GM18508 (cell line): ENCODE measurements at regions not wholly inside any gene's neighbourhood (a gene's known extent, or its start where the extent isn't known, plus 50 kb on each side); places are given as distances from the start of the nearest gene placed in this dataset.
"Not testable (repeated sequence)": the region's sequence is repeated elsewhere in the genome, so short reads cannot be mapped to it uniquely, and the experiment has no call there.

Experiments
- ATAC-seq: cut with Tn5 transposase; IDR thresholded peaks from one replicate; pipeline ENCODE4 v1.9.1; 2021; ENCODE audit warnings: moderate number of reproducible peaks; ENCODE audit not compliant: insufficient read depth, unreplicated experiment

DNA sequence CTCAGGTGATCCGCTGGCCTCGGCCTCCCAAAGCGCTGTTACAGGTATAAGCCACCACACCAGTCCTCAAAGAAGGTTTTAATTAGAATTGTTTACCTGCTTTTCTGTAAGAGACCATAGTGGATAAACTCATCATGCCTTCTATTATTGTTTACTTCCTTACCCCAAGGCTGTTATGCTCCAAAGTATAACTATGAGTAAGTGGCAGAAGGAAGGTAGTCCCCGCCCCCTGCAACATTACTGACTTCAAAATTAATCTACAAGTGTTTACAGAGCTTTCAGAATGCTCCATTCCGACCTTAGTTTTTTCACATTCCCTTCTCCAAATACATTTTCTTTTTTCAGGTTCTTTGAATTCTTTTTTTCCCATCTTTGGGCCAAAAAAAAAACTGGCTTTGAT lies 480.5 kb upstream of the NOX3 start:
- ATAC-seq = no peak

DNA sequence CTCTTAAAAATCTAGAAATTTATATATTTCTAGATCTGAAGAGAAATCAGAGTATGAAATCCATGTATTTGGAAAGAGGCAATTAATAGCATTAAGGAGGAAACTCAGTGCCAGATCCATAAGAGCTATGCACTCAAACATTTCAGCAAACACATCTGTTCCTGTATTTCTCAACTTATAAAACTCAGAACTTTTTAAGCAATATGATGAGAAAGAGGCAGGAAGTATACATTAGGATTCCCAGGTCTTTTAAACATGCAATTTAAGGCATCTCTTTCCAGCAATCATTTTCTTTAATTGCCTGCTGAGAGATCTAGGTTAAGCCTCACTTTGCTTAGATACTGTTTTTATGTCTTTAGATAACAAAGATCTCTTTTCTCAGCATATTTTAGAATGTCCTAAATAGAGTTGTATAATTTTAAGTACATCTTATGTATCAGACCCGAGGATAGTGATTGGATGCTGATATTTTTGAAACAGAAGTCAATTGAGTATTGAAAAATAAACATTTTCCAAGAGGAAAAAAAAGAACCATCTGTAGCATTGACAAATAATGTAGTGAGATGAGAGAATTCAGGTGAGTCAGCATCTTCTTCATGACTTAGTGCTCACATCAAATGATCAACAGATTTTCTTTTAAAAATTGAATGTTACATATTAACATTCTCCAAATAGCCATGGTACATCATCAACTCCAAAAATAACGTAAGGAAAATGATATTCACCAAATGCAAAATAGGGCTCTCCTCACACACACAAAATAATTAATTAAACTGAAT lies 461.4 kb upstream of the NOX3 start:
- ATAC-seq = no peak

DNA sequence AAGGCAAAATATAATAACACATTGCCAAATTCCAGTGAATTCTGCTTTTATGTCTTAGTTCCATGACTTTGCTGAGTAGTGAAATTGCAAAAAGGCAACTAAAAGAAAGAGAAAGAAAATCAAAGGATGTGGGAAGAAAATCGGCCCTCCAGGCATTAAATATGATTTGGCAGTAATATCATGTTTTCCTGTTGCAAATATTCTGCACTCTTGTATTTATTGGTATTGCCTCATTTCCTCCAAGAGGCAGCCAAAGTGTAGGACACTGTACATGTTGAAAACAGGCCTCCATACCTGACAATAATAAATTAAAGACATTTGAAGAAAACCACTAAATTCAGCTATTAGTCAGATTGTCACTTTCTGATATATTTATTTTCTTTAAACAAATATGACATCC lies 460.0 kb upstream of the NOX3 start:
- ATAC-seq = no peak

DNA sequence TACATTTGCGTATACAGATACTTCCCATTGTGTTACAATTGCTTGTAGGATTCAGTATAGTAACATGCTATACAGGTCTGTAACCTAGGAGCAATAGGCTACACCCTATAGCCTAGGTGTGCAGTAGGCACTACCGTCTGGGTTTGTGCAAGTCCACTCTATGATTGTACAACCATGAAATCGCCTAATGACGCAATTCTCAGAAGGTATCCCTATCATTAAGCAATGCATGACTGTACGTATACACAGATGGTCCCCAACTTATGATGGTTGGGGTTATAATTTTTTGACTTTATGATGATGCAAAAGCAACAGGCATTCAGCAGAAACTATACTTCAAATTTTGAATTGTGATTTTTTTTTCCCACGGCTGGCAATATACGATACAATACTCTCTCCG lies 458.2 kb upstream of the NOX3 start:
- no peak for ATAC-seq

DNA sequence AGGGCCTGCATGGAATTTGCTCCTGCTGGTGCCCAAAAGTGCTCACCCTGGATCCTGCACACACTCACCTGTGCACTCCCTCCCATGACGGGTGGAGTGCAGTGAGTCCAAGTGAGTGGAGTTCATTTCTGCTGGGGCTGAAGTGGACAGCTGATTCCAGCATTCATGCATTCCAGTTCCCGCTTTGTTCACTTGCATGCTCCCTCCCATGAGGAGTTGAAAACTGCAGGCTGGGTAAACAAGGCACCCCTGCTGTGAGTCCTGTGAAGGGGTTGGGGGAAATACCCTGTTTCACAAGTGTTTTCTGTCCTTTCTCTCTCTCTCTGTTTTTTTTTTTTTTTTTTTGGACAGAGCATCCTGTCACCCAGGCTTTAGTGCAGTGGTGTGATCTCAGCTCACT lies 454.1 kb upstream of the NOX3 start:
- ATAC-seq = no peak

DNA sequence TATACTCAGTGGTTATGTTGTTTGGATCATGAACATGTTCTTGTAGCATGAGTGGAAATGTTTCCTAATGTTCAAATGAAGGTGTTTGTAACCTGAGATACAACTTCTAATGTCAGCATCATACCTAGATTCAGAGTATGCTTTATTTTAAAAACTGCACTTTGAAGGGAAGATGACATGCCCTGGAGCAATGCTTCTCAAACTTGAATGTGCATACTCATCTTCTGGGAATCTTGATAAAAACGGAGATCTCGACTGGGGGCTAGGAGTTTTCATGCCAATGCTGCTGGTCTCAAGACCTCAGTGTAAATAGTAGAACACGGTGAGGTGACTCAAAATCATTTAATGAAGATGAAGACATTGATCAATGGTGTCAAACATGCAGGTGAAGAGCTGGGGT lies 440.0 kb upstream of the NOX3 start:
- no peak for ATAC-seq

DNA sequence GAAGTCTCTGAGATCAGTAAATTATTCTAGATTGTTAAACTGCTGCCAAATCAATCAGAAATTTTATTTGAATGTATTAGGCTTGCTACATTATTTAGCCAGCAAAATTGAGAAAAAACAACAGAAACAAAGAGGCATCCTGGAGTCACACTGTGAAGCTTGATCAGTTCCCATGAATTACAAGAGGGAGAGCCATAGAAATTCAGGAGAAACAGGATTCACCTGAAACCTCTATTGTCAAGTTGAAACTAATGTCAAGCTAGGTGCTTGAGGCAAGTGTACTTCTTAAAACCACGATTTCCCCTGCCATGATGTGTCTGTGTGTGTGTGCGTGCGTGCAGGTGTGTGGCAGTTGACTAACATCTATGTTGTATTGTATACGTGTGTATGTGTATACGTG lies 439.1 kb upstream of the NOX3 start:
- no peak for ATAC-seq

DNA sequence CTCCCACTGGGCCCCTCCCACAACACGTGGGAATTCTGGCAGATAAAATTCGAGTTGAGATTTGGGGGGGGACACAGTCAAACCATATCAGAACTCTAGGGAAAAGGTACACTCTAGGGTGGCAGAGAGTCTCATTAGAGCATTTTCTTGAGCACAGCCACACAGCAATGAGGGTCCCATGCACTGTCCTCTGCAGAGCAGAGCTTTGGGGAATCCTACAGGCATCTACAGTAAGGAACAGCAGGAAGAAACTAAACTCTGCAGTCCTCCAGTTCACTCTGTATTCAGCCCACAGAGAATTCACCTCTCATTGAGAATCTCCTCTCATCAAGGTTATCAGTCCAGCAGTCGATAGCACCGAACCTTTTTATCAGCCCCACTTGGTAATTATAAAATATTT lies 438.6 kb upstream of the NOX3 start:
- ATAC-seq = no peak

DNA sequence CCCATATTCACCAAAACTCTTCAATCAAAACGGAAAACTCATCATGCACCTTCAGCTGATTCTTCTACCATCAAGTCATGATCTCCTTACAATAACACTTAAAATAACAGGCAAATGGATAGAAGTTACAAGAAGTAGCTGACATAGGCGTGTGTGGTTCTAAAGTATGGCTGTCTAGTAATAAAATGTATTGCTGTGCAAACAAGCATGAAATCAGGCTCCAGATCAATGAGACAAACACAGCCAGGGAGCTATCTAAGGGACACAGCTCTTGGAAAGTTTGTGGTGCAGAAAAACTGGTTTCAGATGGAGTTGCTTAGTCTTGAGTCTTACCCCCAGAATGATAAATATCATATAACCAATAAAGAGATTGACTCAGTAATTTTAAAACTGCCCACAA lies 434.8 kb upstream of the NOX3 start:
- ATAC-seq = no peak

DNA sequence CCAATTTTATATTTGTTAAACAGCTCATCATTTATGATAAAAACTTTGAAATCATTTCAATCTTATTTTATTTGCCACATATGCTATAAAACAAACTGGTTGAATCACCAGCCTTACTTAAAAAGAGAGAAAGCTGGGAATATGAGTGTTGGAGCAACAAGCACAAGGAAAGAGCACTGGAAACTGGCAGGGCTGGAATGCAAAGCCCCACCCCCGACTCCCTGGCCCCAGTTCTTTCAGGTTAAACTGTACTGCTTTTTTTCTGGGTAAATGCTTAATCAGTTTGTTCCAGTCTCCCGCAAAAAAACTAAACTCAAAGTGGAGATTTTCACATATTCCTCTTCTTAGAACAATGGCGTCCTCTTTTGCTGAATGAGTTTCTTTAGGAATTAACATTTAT lies 433.8 kb upstream of the NOX3 start:
- no peak for ATAC-seq

DNA sequence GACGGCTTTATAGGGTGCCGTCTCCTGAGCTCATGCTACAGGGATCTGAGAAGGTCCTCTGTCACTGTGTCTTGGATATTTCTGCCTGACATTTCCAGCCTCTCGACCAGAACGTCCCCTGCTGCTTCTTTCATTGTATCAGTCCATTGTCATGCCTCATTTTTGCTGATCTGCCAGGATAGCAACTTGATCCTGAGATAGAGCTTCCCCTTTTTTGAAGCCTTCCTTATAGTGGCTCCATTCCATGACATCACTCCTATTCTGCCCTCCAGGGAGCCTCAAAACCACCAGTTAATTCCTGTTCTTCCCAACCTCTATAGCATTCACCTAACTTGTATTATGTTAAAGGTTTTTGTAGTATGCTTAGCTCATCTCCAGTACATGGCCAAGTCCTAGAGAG lies 431.8 kb upstream of the NOX3 start:
- no peak for ATAC-seq

DNA sequence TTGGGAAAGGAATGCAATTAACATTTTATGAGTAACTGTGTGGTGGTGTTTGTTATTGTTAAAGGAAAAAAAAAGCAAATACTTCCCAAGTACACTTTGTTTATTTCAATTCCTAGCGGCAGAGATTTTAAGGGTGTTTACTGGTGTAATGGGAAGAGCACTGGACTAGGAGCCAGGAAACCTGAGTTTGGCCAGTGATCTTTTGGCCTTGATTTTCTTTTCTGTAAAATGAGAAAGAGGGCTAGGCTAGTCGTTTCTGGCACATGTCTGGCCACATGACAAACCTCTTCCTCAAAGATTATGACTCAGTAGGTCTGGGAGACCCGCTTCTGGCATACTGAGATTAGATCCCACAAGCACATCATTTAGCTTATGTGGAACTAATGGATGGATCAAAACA lies 428.1 kb upstream of the NOX3 start:
- ATAC-seq = no peak

DNA sequence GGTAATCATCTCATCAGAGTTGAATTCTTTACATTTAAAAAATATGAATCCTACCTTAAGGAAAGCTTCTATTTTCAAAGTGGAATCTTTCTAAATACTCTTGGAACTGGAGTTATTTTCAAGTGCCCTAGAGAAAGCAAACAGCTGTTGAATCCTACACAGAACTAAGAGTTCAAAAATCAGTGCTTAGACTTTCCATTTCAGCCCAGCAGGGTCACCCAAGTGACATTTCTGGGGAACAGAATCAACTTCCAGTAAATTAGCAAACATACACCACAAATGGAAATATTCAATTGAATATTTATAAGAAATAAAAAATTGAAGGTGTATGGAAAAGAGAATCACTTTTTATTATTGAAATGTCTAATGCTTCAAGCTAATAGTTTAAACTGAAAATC lies 427.7 kb upstream of the NOX3 start:
- no peak for ATAC-seq

DNA sequence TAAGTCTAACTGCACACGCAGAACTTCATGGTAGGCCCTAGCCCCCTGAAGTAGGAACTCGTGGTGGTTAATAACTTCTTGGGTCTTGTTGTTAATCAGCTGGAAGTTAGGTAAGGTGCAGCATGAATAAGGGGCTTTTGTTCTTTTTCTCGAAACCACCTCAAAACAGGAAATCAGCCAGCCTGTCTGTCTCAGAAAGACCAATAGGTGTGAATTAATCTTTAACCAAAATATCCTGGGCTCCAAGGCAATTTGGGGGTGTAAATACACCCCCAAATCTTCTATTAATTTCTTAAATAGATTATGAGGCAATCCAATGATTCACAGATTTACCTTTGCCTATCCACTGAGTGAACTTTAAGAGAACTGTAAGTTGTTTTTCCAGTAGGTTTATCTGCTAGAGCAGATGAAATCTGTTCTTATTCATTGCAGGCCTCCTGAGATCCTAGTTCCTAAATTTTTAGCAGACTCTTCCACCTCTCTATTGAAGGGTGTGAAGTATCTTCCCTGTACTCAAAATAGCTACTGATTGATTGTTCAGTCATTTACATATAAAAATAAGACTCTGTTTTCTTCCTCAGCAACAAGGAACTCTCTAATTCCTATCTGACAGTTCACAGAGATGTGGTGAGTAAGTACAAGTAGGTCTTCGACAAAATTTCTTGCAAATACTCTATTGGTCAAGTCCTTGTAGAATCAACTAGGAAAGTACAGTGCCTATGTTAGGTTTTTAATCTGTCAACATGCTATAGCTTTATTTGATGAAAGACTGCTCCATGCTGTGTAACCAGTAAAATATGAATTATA lies 427.1 kb upstream of the NOX3 start:
- ATAC-seq = peak; percentile 88

DNA sequence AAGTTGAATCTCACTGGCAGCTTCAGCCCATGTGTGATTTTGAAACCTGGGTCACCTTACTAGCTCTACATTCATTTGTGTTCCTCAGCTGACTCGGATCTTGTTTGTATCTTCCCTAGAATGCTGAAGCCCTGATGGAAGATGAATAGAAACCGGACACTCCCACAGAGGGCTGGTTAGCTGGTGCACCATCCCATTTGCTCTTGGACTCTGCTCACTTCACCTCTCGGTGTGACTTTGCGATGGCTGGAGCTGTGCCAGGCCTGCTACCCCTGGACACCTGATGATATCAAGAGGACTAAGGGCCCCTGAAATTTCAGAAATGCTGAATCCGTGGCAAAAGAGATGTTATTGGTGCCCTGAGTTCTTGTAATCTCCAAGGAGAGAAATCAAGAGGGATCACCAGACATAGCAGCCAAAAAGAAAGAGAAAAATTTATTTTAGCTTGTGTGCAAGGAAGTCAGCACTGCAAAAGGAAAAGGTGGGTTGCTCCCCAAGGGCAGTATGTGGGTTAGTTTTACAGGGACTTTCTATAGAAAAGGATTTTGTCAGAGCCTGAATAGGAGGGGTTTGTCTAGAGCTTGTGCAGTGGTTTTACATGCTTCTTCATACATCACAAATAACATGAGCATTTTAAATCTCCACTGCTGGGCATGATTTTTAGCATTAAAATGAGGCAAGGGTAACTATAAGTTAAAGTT lies 426.3 kb upstream of the NOX3 start:
- peak; percentile 30 for ATAC-seq

DNA sequence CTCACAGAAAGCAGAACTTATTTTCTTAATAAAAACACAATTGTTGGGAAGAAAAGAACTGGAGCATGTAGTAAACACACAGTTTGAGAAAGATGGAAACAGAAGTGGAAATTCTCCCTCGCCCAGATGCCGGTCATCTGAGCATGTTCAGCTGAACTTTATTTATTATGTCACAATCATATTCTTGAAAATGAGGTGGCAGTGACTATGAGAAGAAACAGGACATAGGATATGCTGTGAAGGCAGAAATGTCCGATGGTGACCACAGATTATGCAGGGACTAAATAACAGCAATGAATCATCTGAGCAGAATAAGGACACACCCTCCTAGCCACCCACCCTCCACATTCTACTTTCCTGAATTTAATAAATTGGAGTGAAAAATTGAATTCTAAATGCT lies 425.3 kb upstream of the NOX3 start:
- ATAC-seq = no peak

DNA sequence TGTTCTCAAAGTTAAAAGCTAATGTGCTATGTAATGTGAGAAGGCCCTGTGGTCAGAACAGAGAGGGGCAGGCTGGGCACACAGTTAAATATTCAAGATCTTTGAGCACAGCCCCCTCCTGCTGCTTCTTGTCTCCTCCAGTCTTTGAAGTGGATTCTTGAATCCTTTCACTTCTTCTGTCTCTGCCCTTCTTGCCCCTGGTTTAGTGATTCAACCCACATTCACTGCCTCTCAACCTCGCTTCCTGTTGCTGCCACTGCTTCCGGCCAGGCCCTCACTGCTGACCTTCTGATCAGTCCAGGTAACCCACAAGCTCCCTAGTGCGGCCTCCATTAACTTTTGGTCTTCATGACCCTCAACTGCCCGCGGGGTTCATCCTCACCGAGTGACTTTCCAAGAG lies 417.3 kb upstream of the NOX3 start:
- no peak for ATAC-seq

DNA sequence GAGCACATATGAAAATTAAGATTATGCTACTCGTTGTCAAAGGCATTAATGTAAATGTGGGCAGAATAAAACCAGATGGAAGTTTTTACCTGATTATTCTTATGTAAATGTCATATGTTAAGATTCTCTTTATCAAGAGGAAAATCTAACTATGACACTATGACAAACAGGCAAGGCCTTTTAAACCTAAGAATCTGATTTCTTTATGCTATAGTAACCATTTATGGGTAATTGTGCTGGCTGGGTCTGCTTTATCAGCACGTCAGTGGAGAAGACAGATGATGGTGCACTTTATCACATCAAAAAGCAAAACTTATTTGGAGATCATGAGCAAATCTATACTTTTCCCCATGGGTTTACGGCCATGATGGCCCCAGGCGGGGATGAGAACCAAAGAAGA lies 412.0 kb upstream of the NOX3 start:
- no peak for ATAC-seq

DNA sequence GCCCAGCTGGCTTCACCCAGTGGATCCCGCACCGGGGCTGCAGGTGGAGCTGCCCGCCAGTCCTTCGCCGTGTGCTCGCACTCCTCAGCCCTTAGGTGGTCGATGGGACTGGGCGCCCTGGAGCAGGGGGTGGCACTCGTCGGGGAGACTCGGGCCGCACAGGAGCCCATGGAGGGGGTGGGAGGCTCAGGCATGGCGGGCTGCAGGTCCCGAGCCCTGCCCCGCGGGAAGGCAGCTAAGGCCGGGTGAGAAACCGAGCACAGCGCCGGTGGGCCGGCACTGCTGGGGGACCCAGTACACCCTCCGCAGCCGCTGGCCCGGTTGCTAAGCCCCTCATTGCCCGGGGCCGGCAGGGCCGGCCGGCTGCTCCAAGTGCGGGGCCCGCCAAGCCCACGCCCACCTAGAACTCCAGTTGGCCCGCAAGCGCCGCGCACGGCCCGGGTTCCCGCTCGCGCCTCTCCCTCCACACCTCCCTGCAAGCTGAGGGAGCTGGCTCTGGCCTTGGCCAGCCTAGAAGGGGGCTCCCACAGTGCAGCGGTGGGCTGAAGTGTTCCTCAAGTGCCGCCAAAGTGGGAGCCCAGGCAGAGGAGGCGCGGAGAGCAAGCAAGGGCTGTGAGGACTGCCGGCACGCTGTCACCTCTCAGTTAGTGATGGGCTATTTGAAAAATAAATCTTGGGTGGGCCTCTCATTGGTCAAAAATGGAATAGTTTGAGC lies 411.2 kb upstream of the NOX3 start:
- ATAC-seq = not testable (repeated sequence)

DNA sequence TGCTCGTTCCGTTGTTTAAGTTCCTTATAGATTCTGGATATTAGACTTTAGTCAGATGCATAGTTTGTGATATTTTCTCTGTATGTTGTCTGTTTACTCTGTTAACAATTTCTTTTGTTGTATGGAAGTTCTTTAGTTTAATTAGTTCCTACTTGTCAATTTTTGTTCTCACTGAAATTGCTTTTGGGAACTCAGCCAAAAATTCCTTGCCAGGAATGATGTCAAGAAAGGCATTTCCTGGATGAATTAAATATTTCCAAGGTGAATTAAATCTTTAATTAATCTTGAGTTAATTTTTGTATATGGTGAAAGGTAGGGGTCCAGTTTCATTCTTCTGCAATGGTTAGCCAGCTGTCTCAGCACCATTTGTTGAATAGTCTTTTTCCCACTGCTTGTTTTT lies 406.2 kb upstream of the NOX3 start:
- no peak for ATAC-seq

DNA sequence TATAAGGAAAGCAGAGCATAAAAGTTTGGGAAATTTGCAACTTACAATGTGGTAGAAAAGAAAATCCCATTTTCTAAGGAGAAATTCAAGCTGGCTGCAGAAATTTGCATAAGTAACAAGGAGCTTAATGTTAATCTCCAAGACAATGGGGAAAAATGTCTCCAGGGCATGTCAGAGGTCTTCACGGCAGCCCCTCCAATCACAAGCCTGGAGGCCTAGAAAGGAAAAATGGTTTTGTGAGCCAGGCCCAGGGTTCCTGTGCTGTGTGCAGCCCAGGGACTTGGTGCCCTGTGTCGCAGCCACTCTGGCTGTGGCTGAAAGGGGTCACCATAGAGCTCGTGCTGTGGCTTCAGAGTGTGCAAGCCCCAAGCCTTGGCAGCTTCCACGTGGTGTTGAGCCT lies 403.3 kb upstream of the NOX3 start:
- ATAC-seq = not testable (repeated sequence)
